Stimulated activated CD4-positive, alpha-beta T cell treated with anti-CD3 and anti-CD28 coated beads, Interleukin-12 subunit alpha, Interleukin-12 subunit beta, amount 100 ng/mL, for 4 hours (primary cell): ENCODE measurements at regions not wholly inside any gene's neighbourhood (a gene's known extent, or its start where the extent isn't known, plus 50 kb on each side); places are given as distances from the start of the nearest gene placed in this dataset.
"Not testable (repeated sequence)": the region's sequence is repeated elsewhere in the genome, so short reads cannot be mapped to it uniquely, and the experiment has no call there.

Experiments used
- DNase-seq: peaks from one replicate; pipeline ENCODE4 v3.0.0-alpha.2; 2020

- DNase-seq = no peak
Measured at GRCh38 chr4:19579608-19580007, 672.1 kb upstream of the SLIT2 start.

DNA sequence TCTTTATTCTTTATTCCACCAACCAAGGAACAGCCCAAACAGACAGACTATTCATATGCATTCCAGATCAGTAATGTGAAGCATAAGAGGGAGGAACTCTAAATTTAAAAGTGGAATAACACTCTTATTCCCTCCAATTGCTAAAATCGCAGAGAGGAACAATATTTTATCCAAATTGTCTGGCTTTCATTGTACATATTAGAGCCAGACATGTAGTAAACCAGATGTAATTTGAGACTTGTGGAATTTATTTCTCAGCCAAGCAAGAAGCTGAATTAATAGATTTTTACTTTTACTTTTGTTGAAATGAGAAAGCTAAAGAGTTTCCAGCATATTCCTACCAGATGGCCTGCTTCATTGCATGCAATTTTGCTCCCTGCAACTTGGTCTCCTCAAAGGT is 674.6 kb upstream of the SLIT2 start:
- no peak for DNase-seq

GRCh38 chr4:19575924-19576323 is 675.8 kb upstream of the SLIT2 start:
- DNase-seq = no peak

DNA sequence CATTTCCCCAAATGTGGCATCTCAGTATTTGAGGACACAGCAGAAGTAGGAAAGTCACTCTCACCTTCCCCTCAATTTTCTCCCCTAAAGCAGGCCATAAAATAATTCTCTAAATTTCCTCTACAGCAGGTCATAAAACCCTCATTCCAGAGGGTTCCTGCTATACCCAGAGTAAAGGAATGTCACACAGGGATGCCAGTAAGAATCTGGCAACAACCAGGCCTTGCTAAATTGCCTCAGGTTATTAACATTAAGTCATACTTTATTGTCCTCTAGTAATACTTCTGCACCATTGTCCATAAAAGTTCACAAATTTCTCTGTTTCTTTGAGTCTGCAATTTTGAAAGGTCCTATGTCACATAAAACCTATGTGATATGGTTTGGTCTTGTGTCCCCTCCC is 685.7 kb upstream of the SLIT2 start:
- DNase-seq = no peak

- no peak for DNase-seq
Measured at GRCh38 chr4:19562456-19562855, 689.2 kb upstream of the SLIT2 start.

DNA sequence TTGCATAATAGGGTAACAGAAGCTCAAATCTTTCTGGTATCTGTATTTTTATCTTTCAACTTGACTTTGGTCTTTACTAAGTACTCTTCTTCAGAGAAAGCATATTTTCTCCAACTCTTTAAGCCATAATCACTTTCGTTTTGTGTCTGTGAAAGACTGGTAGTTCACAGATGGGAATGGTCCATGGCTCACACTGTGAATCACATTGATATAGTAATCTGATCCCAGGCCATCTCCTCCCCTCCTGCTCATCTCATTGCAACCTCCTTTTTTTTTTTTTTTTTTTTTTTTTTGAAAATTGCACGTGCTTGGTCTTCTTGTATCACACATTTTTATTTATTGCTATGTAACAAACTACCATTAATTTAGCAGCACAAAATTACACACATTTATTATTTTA is 694.5 kb upstream of the SLIT2 start:
- DNase-seq = no peak

- not testable (repeated sequence) for DNase-seq
Measured at GRCh38 chr4:19556276-19556675, 695.4 kb upstream of the SLIT2 start.

DNA sequence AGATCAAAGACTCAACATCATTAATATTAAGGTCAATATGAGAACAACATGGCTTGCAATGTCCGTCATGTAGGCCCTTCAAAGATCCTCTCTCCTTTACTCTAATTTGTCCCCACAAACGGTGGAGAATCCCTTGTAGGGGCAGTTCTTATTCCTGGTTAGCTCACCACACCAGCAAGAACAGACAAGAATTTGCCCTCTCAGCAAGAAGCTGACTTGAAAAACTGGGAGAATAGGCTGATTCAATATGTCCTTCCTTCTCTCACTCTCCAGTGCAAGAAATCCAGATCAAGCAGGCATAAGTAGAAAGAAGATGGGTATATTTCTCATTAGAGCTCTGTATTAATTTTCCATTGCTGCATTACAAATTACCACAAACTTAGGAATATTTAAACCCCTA is 704.2 kb upstream of the SLIT2 start:
- DNase-seq = no peak

GRCh38 chr4:19544446-19545125 is 707.1 kb upstream of the SLIT2 start:
- no peak for DNase-seq

DNA sequence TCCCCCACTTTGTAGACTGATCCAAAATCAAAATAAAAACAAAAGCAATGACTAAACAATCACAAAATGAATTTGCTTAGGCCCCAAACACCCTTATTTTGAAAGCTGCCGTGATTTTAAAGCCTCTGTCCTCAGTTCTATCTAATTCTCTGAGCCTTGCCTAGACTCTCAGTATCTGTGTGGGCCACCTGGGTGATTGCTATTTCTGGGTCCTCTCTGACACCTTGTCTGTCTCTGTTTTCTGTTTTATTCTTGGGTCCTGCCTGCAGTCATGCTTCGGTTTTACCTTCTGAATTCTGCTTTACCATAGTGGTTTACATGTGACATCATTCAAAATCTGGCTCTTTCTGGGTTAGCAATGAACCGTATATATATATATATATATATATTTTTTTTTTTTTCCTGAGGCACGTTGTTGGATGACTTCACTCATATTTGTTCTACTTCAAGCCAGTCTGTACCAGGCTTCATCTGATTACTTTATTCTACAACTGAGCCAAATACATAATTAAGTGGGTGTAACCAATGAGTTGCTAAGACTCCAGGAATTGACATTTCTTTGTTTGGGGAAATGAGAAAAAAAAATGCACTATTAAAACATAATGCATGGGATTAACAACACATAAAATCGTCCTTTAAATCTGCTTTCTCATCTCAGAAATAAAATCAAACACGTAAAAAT is 710.7 kb upstream of the SLIT2 start:
- no peak for DNase-seq

GRCh38 chr4:19539201-19539600 is 712.5 kb upstream of the SLIT2 start:
- DNase-seq = no peak

GRCh38 chr4:19534159-19534558 is 717.5 kb upstream of the SLIT2 start:
- no peak for DNase-seq

- no peak for DNase-seq
Measured at GRCh38 chr4:19531906-19532848, 719.5 kb upstream of the SLIT2 start.

DNA sequence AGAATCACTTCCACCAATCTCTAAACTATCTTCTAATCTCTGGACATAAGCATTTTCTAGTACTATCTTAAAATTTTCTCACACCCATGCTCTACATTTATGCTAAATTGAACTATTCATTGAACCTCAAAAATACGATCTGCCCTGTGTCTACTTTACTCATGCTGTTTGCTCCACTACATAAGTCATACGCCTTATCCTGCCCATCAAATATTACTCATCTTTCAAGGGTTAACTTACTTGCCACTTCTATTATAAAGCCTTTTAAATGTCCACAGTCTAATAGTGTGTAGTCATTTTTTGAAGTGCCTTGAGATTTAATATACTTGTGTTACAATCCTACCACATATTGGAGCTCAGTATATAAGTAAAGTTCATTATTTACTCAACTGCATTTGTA is 727.7 kb upstream of the SLIT2 start:
- no peak for DNase-seq

DNA sequence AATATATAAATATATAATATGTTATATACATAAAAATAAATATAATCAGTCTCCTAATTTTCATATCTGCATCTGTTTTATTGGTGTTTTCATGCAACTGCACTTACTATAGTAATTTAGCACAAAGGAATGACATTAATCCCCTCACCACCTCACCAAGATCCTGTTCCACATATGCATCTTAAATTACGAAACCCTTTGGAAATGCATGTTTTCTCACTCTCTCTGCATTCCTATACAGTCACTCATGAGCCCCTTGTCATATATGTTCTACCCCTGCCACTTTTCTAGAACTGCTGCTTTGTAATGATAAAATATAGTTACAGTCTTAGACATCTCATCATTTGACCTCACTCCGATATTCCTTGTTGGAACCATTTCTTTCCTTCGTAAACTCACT is 728.7 kb upstream of the SLIT2 start:
- no peak for DNase-seq

- no peak for DNase-seq
Measured at GRCh38 chr4:19520939-19521520, 730.7 kb upstream of the SLIT2 start.

DNA sequence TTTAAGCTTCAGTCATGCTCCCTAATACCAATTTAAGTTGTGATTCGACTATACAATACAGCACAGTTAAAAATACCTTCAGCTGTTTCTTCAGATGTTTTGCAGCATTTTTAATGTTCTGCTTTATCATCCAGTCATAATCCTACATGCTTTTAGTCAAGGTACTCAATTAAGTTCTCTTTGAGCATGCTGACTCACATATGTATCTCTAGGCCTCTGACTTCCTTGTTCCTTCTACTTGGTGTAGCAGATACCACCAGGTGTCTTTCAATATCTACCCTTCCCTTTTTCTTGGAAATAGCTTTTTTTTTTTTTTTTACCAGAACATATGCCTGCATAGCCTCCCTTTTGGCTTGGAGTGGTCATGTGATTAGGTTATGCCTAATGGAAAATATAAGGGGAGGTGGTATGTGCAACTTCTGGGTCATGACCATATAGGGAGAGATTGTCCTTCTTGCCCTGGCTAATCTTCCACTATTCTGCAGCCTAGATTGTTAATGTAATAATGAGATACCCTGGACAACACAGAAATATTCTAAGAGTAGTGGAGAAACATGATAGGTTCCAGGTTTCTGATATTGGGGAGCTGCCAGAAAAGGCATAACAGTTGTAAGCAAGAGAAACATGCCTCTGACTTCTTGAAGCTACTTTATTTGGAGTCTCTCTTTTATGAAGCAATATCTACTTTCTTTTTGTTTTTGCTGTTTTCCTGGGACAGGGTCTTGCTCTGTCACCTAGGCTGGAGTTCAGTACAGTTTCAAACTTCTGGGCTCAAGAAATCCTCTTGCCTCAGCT is 737.2 kb upstream of the SLIT2 start:
- DNase-seq = no peak

DNA sequence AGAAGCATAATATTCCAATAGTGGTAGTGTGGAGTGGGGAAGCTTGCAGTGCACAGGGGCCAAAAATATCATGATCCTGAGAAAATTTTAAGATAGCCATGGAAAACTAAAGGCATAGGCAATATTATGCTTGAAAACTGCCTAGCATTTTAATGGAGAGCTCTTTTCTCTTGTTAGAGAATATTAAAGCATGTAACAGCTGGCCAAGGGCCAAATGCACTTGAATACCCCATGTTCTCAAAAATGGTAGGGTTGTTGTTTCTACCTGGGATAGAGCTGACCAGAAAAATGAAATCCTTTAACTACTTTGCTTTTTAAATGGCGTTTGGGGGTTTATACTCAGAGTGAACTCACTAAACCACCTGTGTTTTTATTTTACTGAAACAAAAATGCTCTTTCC is 739.6 kb upstream of the SLIT2 start:
- DNase-seq = no peak

GRCh38 chr4:19510993-19511392 is 740.7 kb upstream of the SLIT2 start:
- DNase-seq = no peak

DNA sequence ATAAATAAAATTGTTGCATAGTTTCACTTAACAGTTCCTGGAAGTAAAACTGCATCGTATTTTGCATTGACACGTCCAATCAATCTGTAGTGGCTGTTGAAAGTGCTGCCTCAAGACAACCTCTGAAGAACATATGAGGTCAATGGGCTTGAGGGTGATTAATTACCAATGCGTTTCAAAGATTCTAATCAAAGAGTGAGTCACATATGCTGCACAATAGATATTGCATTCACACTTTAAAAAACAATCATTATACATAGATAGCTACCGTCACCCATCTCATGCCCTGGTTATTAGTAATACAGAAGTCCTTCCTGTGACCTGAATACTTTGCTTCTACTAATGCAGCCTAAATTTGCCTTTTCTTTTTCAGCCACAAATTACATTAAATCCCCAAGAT is 743.3 kb upstream of the SLIT2 start:
- no peak for DNase-seq

DNA sequence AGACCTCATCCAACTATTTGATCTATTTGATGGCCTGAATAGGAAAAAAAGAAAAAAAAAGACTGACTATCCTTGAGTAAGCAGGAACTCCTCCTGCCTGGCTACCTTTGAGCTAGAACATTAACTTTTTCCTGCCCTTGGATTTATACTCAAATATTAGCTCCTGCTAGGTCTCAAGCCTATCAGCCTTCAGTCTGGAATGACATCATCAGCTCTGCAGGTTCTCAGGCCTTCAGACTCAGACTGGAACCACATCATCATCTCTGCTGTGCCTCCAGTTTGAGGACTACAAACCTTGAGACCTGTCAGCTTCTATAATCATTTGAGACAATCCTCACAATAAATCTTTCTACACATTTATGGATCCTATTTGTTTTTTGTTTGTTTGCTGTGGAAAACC is 754.0 kb upstream of the SLIT2 start:
- DNase-seq = no peak

DNA sequence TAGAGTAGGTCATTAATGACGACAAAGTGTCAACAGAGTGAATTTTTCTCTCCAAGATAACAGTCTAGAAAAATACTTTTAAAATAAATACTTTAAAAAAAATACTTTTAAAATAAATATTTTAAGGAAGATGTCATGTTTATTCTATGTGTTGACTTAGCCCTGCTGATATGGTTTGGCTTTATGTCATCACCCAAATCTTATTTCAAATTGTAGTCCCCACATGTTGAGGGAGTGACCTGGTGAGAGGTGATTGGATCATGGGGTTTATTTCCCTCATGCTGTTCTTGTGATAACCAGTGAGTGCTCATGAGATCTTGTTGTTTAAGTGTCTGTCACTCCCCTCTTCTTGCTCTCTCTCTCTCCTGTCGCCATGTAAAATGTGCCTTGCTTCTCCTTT is 754.9 kb upstream of the SLIT2 start:
- no peak for DNase-seq

DNA sequence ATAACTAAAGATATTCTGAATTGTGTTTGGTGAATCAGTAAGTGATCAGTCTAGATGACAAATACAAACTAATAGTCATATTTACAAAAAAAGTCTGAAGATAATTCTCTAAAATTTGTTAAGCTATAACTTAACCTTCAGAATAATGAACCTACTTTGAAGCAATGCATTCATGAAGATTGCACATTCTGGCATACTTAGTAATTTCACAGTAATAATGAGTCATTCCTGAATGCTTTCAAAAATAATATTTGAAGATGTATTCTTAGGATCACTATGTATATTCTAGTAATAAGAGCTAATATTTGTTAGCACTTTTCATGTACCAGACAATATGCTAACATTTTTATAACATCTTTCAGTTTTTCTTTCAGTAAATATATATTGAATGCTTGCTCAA is 756.7 kb upstream of the SLIT2 start:
- DNase-seq = no peak
